ENCODE measurements at regions not wholly inside any gene's neighbourhood (a gene's known extent, or its start where the extent isn't known, plus 50 kb on each side); places are given as distances from the start of the nearest gene placed in this dataset.

- H3K4me1 ChIP-seq, result no peaks in the 10 kb centered on the region
Measured at GRCh38 chr14:39621678-39622077, 189.4 kb upstream of the FBXO33 start.

GRCh38 chr14:39621223-39621622 lies 189.0 kb upstream of the FBXO33 start:
- no peak for ATAC-seq
- peaks cover 0 to 7% (median 0%) of the 10 kb centered on the region in 3 donors for H3K9me3 ChIP-seq
- no peaks in the 10 kb centered on the region for H3K4me1 ChIP-seq
- no peak for DNase-seq
- no peaks in the 10 kb centered on the region for H3K36me3 ChIP-seq (replicated peaks in 1 of 2; ENCODE audit: insufficient read depth in 1 of 2, low read depth in 2 of 2)
- H3K27me3 ChIP-seq, result no peaks in the 10 kb centered on the region
- H3K27ac ChIP-seq, result no peak overlapping the region
- TF ChIP-seq CTCF (IDR thresholded peaks at IDR 0.05) (no peak), POLR2A (IDR thresholded peaks at IDR 0.05) (no peak)
- intact Hi-C loops (cut with DNase I), result no loop called here
- 42 to 48% methylated on average over 2 of the region's 2 CpGs for WGBS, 2 donors
- no peak overlapping the region for H3K4me3 ChIP-seq

More at GRCh38 chr14:39621678-39622077, 189.4 kb upstream of the FBXO33 start:
- Histone ChIP-seq H3K36me3 (replicated peaks in 1 of 2; ENCODE audit: insufficient read depth in 1 of 2, low read depth in 2 of 2) (no peaks in the 10 kb centered on the region), H3K27ac (no peak overlapping the region), H3K4me3 (no peak overlapping the region), H3K9me3 (peaks cover 0 to 7% (median 0%) of the 10 kb centered on the region in 3 donors), H3K27me3 (no peaks in the 10 kb centered on the region)
- no peak for TF ChIP-seq POLR2A (IDR thresholded peaks at IDR 0.05)
- TF ChIP-seq CTCF (IDR thresholded peaks at IDR 0.05), result no peak
- ATAC-seq (no peak), DNase-seq (no peak)
- intact Hi-C loops (cut with DNase I), result no loop called here
- 86 to 88% methylated on average over 1 of the region's 1 CpG for WGBS, 2 donors

- no peaks in the 10 kb centered on the region for H3K4me1 ChIP-seq
- 78 to 86% methylated on average over 1 of the region's 1 CpG for WGBS, 2 donors
- H3K27me3 ChIP-seq, result no peaks in the 10 kb centered on the region
- H3K27ac ChIP-seq, result no peak overlapping the region
- H3K4me3 ChIP-seq, result no peak overlapping the region
- intact Hi-C loops (cut with DNase I), result no loop called here
- ATAC-seq, result no peak
- no peak for DNase-seq
- TF ChIP-seq POLR2A (IDR thresholded peaks at IDR 0.05) (no peak), CTCF (IDR thresholded peaks at IDR 0.05) (no peak)
- H3K36me3 ChIP-seq (replicated peaks in 1 of 2; ENCODE audit: insufficient read depth in 1 of 2, low read depth in 2 of 2), result no peaks in the 10 kb centered on the region
- peaks cover 0 to 6% (median 0%) of the 10 kb centered on the region in 3 donors for H3K9me3 ChIP-seq
Measured at GRCh38 chr14:39617537-39617936, 185.3 kb upstream of the FBXO33 start.

- ATAC-seq (no peak), DNase-seq (no peak)
- no peak for TF ChIP-seq POLR2A (IDR thresholded peaks at IDR 0.05)
- TF ChIP-seq CTCF (IDR thresholded peaks at IDR 0.05), result no peak
- no peak overlapping the region for H3K27ac ChIP-seq
- H3K27me3 ChIP-seq, result no peaks in the 10 kb centered on the region
- no peaks in the 10 kb centered on the region for H3K4me1 ChIP-seq
- H3K9me3 ChIP-seq, result no peaks in the 10 kb centered on the region
- intact Hi-C loops (cut with DNase I), result no loop called here
- no peaks in the 10 kb centered on the region for H3K36me3 ChIP-seq (replicated peaks in 1 of 2; ENCODE audit: insufficient read depth in 1 of 2, low read depth in 2 of 2)
- no peak overlapping the region for H3K4me3 ChIP-seq
- WGBS, 2 donors, result 67 to 71% methylated on average over 2 of the region's 2 CpGs
Measured at GRCh38 chr14:39615352-39615751, 183.1 kb upstream of the FBXO33 start.

- intact Hi-C loops (cut with DNase I), result no loop called here
- Histone ChIP-seq H3K36me3 (replicated peaks in 1 of 2; ENCODE audit: insufficient read depth in 1 of 2, low read depth in 2 of 2) (no peaks in the 10 kb centered on the region), H3K27ac (no peak overlapping the region), H3K27me3 (no peaks in the 10 kb centered on the region), H3K4me3 (no peak overlapping the region), H3K9me3 (no peaks in the 10 kb centered on the region), H3K4me1 (no peaks in the 10 kb centered on the region)
- ATAC-seq (no peak), DNase-seq (no peak)
- TF ChIP-seq POLR2A (IDR thresholded peaks at IDR 0.05), result no peak
- no peak for TF ChIP-seq CTCF (IDR thresholded peaks at IDR 0.05)
- 47 to 59% methylated on average over 3 of the region's 3 CpGs for WGBS, 2 donors
Measured at GRCh38 chr14:39614297-39614923, 182.2 kb upstream of the FBXO33 start.
